Activated T-cell treated with anti-CD3 and anti-CD28 coated beads, Interleukin-2, amount 50 U/mL, for 24 hours (primary cell): ENCODE measurements at regions not wholly inside any gene's neighbourhood (a gene's known extent, or its start where the extent isn't known, plus 50 kb on each side); places are given as distances from the start of the nearest gene placed in this dataset.
"Not testable (repeated sequence)": the region's sequence is repeated elsewhere in the genome, so short reads cannot be mapped to it uniquely, and the experiment has no call there.

Experiments used
- DNase-seq: peaks from one replicate; pipeline ENCODE4 v3.0.0-alpha.2; 2020
- H3K27ac Mint-ChIP-seq: 2 replicates; pipeline ENCODE4 v1.8.0; 2020; ENCODE audit warnings: mild to moderate bottlenecking, mixed read lengths
- H3K27me3 Mint-ChIP-seq: 2 replicates; pipeline ENCODE4 v1.8.0; 2020; ENCODE audit warnings: mixed read lengths
- H3K36me3 Mint-ChIP-seq: 2 replicates; pipeline ENCODE4 v1.8.0; 2020; ENCODE audit warnings: low read depth, mixed read lengths
- H3K4me1 Mint-ChIP-seq: 2 replicates; pipeline ENCODE4 v1.8.0; 2020; ENCODE audit warnings: low read depth, mixed read lengths
- H3K4me3 Mint-ChIP-seq: 2 replicates; pipeline ENCODE4 v1.8.0; 2020; ENCODE audit warnings: mild to moderate bottlenecking, moderate library complexity, mixed read lengths
- H3K9me3 Mint-ChIP-seq: 2 replicates; pipeline ENCODE4 v1.8.0; 2020; ENCODE audit warnings: mixed read lengths

- H3K27ac Mint-ChIP-seq, result no peak overlapping the region
- no peak overlapping the region for H3K4me3 Mint-ChIP-seq
- no peaks in the 10 kb centered on the region for H3K27me3 Mint-ChIP-seq
- H3K36me3 Mint-ChIP-seq, result no peaks in the 10 kb centered on the region
- DNase-seq, result no peak
- no peaks in the 10 kb centered on the region for H3K4me1 Mint-ChIP-seq
- H3K9me3 Mint-ChIP-seq, result no peaks in the 10 kb centered on the region
These were observed 357.6 kb downstream of the RAD51AP2 start for GRCh38 chr2:17160594-17160993.

- no peak for DNase-seq
- Mint-ChIP-seq H3K4me3 (no peak overlapping the region), H3K36me3 (no peaks in the 10 kb centered on the region), H3K9me3 (peaks cover 6% of the 10 kb centered on the region), H3K4me1 (no peaks in the 10 kb centered on the region), H3K27me3 (no peaks in the 10 kb centered on the region), H3K27ac (no peak overlapping the region)
These were observed 362.2 kb downstream of the RAD51AP2 start for GRCh38 chr2:17156086-17156485.

- Mint-ChIP-seq H3K4me3 (no peak overlapping the region), H3K9me3 (peaks cover 6% of the 10 kb centered on the region), H3K4me1 (no peaks in the 10 kb centered on the region), H3K27me3 (no peaks in the 10 kb centered on the region), H3K36me3 (no peaks in the 10 kb centered on the region), H3K27ac (no peak overlapping the region)
- DNase-seq, result no peak
These were observed 368.3 kb downstream of the RAD51AP2 start for GRCh38 chr2:17149945-17150344.

GRCh38 chr2:17148407-17149145, 369.7 kb downstream of the RAD51AP2 start:
- Mint-ChIP-seq H3K36me3 (no peaks in the 10 kb centered on the region), H3K27ac (no peak overlapping the region), H3K4me3 (no peak overlapping the region), H3K9me3 (peaks cover 2% of the 10 kb centered on the region), H3K27me3 (no peaks in the 10 kb centered on the region), H3K4me1 (no peaks in the 10 kb centered on the region)
- no peak for DNase-seq

GRCh38 chr2:17146358-17146757, 371.9 kb downstream of the RAD51AP2 start:
- no peak for DNase-seq
- H3K4me1 Mint-ChIP-seq, result no peaks in the 10 kb centered on the region
- no peaks in the 10 kb centered on the region for H3K36me3 Mint-ChIP-seq
- H3K27me3 Mint-ChIP-seq, result no peaks in the 10 kb centered on the region
- no peak overlapping the region for H3K27ac Mint-ChIP-seq
- H3K9me3 Mint-ChIP-seq, result no peaks in the 10 kb centered on the region
- H3K4me3 Mint-ChIP-seq, result no peak overlapping the region

DNA sequence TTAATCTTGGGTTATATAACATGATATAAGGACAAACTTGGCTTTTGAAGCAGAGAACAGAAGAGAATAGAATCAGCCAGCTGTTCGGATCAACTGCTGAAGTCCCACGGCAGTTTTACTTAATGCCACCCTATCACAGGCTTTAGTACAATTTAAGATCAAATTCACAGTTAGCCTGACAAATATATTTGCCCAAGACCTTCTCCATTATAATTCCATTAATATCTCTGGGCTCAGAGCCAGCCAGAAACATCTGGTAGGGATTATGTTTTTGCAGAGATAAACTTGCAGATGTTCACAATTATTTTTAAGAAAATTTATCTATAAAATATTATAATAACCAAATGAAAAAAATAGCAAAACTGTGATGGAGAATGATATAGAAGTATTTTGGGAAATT, 381.4 kb downstream of the RAD51AP2 start:
- no peaks in the 10 kb centered on the region for H3K4me1 Mint-ChIP-seq
- H3K27me3 Mint-ChIP-seq, result no peaks in the 10 kb centered on the region
- peaks cover 7% of the 10 kb centered on the region for H3K9me3 Mint-ChIP-seq
- H3K4me3 Mint-ChIP-seq, result no peak overlapping the region
- no peaks in the 10 kb centered on the region for H3K36me3 Mint-ChIP-seq
- DNase-seq, result no peak
- H3K27ac Mint-ChIP-seq, result no peak overlapping the region

DNA sequence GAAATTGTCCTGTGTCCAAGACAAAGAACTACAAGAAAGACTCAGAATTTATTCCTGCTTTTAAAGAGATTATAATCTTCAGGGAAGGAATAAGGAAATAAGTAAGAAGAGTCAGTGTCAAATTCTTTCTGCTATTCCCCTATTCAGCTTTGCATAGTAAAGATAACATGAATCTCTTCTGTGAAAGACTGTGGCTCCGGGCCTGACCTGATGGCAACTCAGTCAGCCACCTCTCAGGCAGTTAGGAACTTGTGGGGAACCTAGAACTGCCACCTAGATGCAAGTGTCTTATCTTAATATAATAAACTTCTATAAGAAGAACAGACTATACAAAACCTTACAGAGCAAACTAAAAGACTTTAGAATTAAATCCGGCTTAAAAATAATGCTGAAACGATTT, 382.0 kb downstream of the RAD51AP2 start:
- no peaks in the 10 kb centered on the region for H3K27me3 Mint-ChIP-seq
- no peak overlapping the region for H3K27ac Mint-ChIP-seq
- no peak for DNase-seq
- no peaks in the 10 kb centered on the region for H3K36me3 Mint-ChIP-seq
- H3K4me1 Mint-ChIP-seq, result no peaks in the 10 kb centered on the region
- peaks cover 7% of the 10 kb centered on the region for H3K9me3 Mint-ChIP-seq
- no peak overlapping the region for H3K4me3 Mint-ChIP-seq

GRCh38 chr2:17135619-17136018, 382.6 kb downstream of the RAD51AP2 start:
- Mint-ChIP-seq H3K4me1 (no peaks in the 10 kb centered on the region), H3K9me3 (peaks cover 7% of the 10 kb centered on the region), H3K36me3 (no peaks in the 10 kb centered on the region), H3K4me3 (no peak overlapping the region), H3K27me3 (no peaks in the 10 kb centered on the region), H3K27ac (no peak overlapping the region)
- no peak for DNase-seq

DNA sequence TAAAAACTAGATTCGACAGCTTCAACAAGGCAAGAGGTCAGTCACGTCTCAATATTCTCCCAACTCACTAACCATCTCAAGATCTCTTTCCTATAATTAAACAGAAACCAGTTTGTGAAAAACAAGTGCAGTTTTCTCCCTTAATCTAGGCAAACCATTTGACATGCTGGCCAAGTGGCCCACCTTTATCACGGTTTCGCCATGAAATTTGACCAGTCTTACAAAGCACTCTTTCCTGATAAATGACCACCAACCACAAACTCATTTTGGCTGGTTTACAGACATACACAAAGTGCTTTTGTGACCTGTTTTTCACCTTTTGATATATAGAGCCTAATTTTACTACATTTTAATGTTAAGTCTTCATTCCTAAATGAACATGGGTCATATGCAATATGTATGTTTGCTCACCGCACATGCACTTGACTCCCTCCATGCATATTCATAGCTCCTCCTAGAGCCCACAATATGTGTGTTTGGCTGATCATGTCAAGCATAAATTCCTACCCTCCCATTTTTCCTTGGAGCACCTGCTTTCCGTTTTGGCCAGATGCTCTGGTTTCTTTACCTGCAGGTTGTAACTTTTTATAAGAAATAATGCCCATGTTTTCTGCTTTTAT, 385.1 kb downstream of the RAD51AP2 start:
- Mint-ChIP-seq H3K4me3 (no peak overlapping the region), H3K9me3 (peaks cover 6% of the 10 kb centered on the region), H3K36me3 (no peaks in the 10 kb centered on the region), H3K4me1 (no peaks in the 10 kb centered on the region), H3K27me3 (no peaks in the 10 kb centered on the region), H3K27ac (no peak overlapping the region)
- no peak for DNase-seq

- H3K27me3 Mint-ChIP-seq, H3K4me1 Mint-ChIP-seq, DNase-seq, H3K27ac Mint-ChIP-seq, H3K4me3 Mint-ChIP-seq, H3K9me3 Mint-ChIP-seq, H3K36me3 Mint-ChIP-seq: not testable (repeated sequence)
These were observed 387.6 kb downstream of the RAD51AP2 start for GRCh38 chr2:17130627-17131026.

- Mint-ChIP-seq H3K9me3 (peaks cover 3% of the 10 kb centered on the region), H3K4me1 (no peaks in the 10 kb centered on the region), H3K27ac (no peak overlapping the region), H3K27me3 (no peaks in the 10 kb centered on the region), H3K36me3 (no peaks in the 10 kb centered on the region), H3K4me3 (no peak overlapping the region)
- no peak for DNase-seq
These were observed 392.1 kb downstream of the RAD51AP2 start for GRCh38 chr2:17125989-17126620.

GRCh38 chr2:17124575-17125318, 393.5 kb downstream of the RAD51AP2 start:
- peaks cover 3% of the 10 kb centered on the region for H3K9me3 Mint-ChIP-seq
- DNase-seq, result no peak
- no peaks in the 10 kb centered on the region for H3K4me1 Mint-ChIP-seq
- no peak overlapping the region for H3K27ac Mint-ChIP-seq
- no peaks in the 10 kb centered on the region for H3K27me3 Mint-ChIP-seq
- H3K4me3 Mint-ChIP-seq, result no peak overlapping the region
- H3K36me3 Mint-ChIP-seq, result no peaks in the 10 kb centered on the region

DNA sequence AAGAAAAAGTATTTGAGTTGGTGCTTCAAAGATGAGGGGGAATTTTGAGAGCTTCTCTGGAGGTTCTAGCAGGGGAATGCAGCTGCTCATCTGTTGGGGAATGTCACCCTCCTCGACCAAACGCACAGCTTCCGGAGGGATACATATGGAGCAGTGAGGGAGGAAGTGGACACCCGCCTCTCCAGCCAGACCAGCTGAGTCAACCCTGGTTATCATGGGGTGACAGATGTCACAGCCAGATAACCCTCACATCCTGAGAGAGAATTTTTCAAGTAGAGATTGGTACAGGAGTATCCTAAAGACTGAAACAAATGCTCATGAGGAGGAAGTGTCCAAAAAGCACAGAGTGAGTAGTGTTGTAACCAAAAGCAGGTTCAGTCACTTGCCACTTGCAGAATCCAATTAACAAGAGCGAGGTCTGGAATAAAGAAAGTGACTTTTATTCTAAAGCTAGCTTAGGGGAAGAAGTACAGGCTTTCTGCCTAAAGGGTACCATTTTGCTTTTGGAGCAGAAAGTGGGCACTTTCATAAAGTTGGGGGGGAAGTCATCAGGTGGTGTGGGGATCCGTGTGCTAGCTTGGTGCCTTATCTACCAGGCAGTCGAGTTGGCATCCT, 395.2 kb downstream of the RAD51AP2 start:
- no peaks in the 10 kb centered on the region for H3K4me1 Mint-ChIP-seq
- H3K27me3 Mint-ChIP-seq, result no peaks in the 10 kb centered on the region
- no peaks in the 10 kb centered on the region for H3K36me3 Mint-ChIP-seq
- H3K27ac Mint-ChIP-seq, result no peak overlapping the region
- peaks cover 3% of the 10 kb centered on the region for H3K9me3 Mint-ChIP-seq
- no peak overlapping the region for H3K4me3 Mint-ChIP-seq
- no peak for DNase-seq

DNA sequence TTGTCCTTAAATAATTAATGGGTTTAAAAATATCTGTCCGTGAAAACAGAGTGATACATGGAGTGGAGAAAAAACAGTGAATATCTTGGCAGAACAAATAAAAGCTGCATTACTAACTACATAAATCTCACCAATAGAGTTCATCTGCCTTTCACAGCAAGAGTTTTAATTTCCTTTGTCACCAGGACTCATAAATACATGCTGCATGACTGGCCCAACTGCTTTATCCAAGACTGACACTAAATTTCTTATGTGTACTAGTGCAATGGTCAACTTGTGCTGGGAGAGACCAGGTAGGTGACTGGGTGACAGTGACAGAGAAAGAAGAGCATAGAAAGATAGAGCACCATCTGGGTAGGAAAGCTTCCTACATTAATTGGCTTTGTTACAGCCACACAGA, 402.8 kb downstream of the RAD51AP2 start:
- Mint-ChIP-seq H3K4me1 (no peaks in the 10 kb centered on the region), H3K9me3 (peaks cover 4% of the 10 kb centered on the region), H3K4me3 (no peak overlapping the region), H3K36me3 (no peaks in the 10 kb centered on the region), H3K27me3 (no peaks in the 10 kb centered on the region), H3K27ac (no peak overlapping the region)
- no peak for DNase-seq
